Effector memory CD8-positive, alpha-beta T cell (primary cell): ENCODE measurements at regions not wholly inside any gene's neighbourhood (a gene's known extent, or its start where the extent isn't known, plus 50 kb on each side); places are given as distances from the start of the nearest gene placed in this dataset.
"Not testable (repeated sequence)": the region's sequence is repeated elsewhere in the genome, so short reads cannot be mapped to it uniquely, and the experiment has no call there.

Experiments
- ATAC-seq: fragments of 150-1000 bp; cut with Tn5 transposase; replicated peaks from 2 replicates; pipeline ENCODE4 v1.10.0; 2021; ENCODE audit warnings: mild to moderate bottlenecking, moderate library complexity
- DNase-seq, 3 experiments: peaks; one replicate each; pipeline ENCODE4 v3.0.0; 2021
- H3K27ac Mint-ChIP-seq, 2 donors: one replicate each; pipeline ENCODE4 v1.8.0; 2022; ENCODE audit warnings: mild to moderate bottlenecking in 2 of 2, mixed read lengths in 2 of 2, moderate library complexity in 2 of 2
- H3K27me3 Mint-ChIP-seq, 2 donors: one replicate each; pipeline ENCODE4 v1.8.0; 2022; ENCODE audit warnings: mixed read lengths in 2 of 2
- H3K36me3 Mint-ChIP-seq: one replicate; pipeline ENCODE4 v1.8.0; 2022; ENCODE audit warnings: mild to moderate bottlenecking, moderate library complexity, mixed read lengths; ENCODE audit not compliant: insufficient read depth
- H3K4me1 Mint-ChIP-seq, 2 donors: one replicate each; pipeline ENCODE4 v1.8.0; 2022; ENCODE audit warnings: low read depth in 2 of 2, mixed read lengths in 2 of 2
- H3K4me3 Mint-ChIP-seq, 2 donors: one replicate each; pipeline ENCODE4 v1.8.0; 2022; ENCODE audit warnings: mild to moderate bottlenecking in 2 of 2, mixed read lengths in 2 of 2, moderate library complexity in 2 of 2
- H3K9me3 Mint-ChIP-seq, 2 donors: one replicate each; pipeline ENCODE4 v1.8.0; 2022; ENCODE audit warnings: mixed read lengths in 2 of 2

DNA sequence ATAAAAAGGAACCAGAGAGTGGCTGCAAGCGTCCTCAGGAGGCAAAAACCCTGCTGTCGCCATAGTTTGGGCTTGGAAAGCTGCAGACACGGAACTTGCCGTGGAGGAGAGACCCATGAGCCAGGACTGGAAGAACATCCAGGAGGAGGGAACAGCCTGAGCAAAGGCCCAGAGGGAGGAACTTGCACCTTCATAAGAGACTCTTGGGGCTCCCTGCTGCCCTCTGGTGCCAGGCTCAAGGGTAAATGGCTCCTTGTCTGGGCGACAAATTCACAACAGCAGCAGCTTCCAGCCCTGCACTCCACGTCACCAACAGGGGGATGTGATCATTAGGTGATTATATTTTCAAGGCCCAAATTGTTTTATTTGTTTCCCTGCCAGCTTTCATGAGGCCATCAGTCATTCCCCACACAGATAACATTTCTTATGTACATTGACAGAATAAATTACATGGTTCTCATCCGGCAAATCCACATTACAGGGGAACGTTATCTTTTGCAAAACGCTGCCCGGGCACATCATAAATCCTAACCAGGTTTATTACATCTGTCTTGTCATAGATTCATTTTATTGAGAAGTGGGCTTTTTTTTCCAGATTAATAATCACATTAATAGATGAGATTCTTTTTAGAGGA is 143.0 kb upstream of the GRIK3 start:
- Mint-ChIP-seq H3K27me3 (peaks cover 52 to 80% of the 10 kb centered on the region in 2 donors), H3K27ac (no peak overlapping the region), H3K36me3 (no peaks in the 10 kb centered on the region), H3K4me3 (no peak overlapping the region), H3K4me1 (no peaks in the 10 kb centered on the region), H3K9me3 (no peaks in the 10 kb centered on the region)
- DNase-seq (no peak), ATAC-seq (no peak)

DNA sequence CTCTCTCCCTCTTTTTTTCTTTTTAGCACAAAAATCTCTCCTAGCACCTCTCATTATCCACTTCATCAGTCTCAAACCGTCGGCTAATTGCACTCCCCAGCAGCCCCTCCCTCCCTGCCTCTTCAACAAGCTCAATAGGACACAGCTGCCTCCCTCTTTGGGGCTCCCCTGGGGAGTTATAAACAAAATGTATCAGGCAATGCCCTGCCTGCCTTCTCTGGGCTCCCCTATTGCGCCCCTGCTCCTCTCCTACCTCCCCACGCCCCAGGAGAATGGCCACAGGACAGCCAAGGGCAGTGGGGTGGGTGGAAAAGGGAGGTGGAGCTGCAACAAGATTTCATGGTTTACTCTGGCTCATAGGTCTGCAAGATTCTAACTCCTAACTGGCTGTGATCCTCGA is 147.1 kb upstream of the GRIK3 start:
- DNase-seq = no peak
- Mint-ChIP-seq H3K9me3 (no peaks in the 10 kb centered on the region), H3K4me1 (no peaks in the 10 kb centered on the region), H3K4me3 (no peak overlapping the region), H3K27ac (no peak overlapping the region), H3K36me3 (no peaks in the 10 kb centered on the region), H3K27me3 (peaks cover 31 to 46% of the 10 kb centered on the region in 2 donors)
- ATAC-seq = no peak

DNA sequence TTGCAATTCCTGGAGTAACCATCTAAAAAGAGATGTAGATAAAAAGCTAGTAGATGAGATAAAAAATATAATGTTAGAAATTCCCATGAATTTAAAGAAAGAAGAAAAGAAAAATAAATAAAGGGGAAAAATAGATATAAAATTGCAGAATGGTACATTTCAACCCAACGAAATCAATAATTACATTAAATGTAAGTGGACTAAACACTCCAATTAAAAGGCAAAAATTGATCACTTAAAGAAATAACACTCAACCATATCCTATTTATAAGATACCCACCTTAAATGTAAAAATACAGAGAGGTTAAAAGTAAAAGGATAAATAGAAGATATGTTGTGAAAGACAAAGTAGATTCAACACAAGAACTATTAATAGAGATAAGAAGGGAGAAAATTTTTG is 150.5 kb upstream of the GRIK3 start:
- Mint-ChIP-seq H3K9me3 (no peaks in the 10 kb centered on the region), H3K27me3 (peaks cover 24 to 32% of the 10 kb centered on the region in 2 donors), H3K4me1 (no peaks in the 10 kb centered on the region), H3K36me3 (no peaks in the 10 kb centered on the region), H3K27ac (no peak overlapping the region), H3K4me3 (no peak overlapping the region)
- ATAC-seq = no peak
- no peak for DNase-seq

DNA sequence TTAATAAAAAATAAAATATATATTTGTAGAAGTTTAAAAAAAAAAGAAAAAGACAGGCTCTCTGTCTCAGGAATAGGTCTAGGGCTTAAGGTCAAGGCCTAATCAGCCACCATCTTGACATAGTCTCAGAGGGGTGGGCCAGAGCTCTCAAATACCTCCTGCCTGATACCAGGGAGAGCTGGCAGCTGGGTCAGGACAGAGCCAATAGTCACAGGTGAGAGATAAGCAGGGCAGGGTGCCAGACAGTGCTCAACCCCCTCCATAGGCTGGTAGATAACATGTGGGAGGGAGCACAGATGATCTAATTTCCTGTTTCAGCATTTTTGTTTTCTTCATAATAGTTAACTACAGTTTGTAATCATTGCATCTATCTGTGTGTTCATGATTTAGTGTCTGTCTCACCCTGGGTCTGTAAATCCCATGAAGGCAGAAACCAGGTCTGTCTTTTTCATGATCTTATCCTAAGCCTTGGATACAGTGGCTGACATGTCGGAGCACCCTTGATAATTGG is 152.0 kb upstream of the GRIK3 start:
- ATAC-seq = no peak
- no peaks in the 10 kb centered on the region for H3K4me1 Mint-ChIP-seq
- no peak overlapping the region for H3K27ac Mint-ChIP-seq
- no peak for DNase-seq
- no peaks in the 10 kb centered on the region for H3K36me3 Mint-ChIP-seq
- no peaks in the 10 kb centered on the region for H3K9me3 Mint-ChIP-seq
- no peak overlapping the region for H3K4me3 Mint-ChIP-seq
- peaks cover 22 to 30% of the 10 kb centered on the region in 2 donors for H3K27me3 Mint-ChIP-seq

DNA sequence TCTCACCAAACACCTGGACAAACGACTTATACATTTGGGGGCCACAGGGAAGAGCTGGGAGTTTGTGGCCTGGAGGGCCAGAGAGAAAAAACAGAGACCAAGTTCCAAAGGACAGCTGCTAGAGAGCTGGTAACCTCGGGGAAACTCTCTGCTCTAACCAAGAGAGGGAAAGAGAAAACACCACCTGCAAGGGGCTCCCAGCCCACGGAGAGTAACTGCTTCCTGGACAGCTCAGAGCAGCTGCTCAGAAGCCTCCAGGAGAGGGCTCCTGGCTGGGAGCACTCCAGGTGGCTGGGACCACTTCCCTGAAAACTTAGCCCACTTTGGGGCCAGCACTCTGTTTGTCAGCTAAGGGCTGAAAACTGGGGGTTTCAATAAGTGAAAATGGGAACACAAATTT is 154.8 kb upstream of the GRIK3 start:
- Mint-ChIP-seq H3K36me3 (no peaks in the 10 kb centered on the region), H3K4me3 (no peak overlapping the region), H3K27me3 (peaks cover 18 to 38% of the 10 kb centered on the region in 2 donors), H3K27ac (no peak overlapping the region), H3K4me1 (no peaks in the 10 kb centered on the region), H3K9me3 (no peaks in the 10 kb centered on the region)
- no peak for DNase-seq
- ATAC-seq = no peak

DNA sequence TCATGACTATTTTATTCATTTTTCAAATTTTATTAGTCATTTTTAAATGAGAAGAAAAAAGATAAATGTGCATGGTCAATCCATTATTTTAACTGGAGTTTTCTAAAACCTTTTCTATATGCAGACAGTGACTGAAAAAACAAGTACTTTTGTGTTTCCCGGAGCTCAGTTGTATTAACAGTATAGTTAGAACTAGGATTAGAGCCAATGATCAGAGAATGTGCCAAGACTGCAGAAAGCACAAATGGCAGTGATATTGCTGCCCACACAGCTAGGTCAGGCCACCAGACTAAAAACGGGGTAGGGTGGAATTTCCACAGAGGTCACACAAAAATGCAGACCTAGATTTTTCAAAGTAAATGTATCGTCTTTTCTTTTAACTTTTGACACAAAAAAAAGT is 163.1 kb upstream of the GRIK3 start:
- H3K4me1 Mint-ChIP-seq = no peaks in the 10 kb centered on the region
- H3K9me3 Mint-ChIP-seq = peaks cover 0 to 3% of the 10 kb centered on the region in 2 donors
- no peak overlapping the region for H3K27ac Mint-ChIP-seq
- no peak overlapping the region for H3K4me3 Mint-ChIP-seq
- ATAC-seq (no peak), DNase-seq (no peak)
- peaks cover 60 to 63% of the 10 kb centered on the region in 2 donors for H3K27me3 Mint-ChIP-seq
- no peaks in the 10 kb centered on the region for H3K36me3 Mint-ChIP-seq

DNA sequence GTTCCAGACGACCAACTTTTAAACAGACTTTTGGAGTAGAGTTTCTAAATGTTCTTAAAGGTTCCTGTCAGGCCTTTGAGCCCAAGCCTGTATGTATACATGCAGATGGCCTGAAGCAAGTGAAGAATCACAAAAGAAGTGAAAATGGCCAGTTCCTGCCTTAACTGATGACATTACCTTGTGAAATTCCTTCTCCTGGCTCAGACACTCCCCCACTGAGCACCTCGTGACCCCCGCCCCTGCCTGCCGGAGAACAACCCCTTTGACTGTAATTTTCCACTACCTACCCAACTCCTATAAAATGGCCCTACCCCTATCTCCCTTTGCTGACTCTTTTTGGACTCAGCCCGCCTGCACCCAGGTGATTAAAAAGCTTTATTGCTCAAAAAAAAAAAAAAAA is 180.0 kb upstream of the GRIK3 start:
- not testable (repeated sequence) for H3K4me1 Mint-ChIP-seq, H3K9me3 Mint-ChIP-seq, H3K27ac Mint-ChIP-seq, H3K36me3 Mint-ChIP-seq, DNase-seq, ATAC-seq, H3K4me3 Mint-ChIP-seq
- peaks cover 27 to 32% of the 10 kb centered on the region in 2 donors for H3K27me3 Mint-ChIP-seq

DNA sequence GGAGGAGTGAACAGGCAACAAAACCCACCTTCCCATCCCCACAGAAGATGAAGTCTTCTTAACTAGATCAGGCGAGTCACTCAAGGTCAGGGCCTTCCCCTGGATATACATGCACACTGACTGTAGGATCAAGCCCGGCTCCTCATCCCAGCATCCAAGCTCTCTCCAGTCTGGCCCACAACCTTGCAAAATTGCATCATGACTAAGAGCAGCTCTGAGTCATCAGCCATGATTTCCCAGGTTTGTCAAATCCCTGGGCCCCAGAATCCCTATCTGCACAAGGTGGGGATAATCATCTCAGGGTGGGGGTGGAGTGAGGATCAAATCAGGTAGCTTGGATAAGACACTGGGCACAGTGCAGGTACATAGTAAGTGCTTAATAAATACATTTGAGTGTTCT is 199.3 kb upstream of the GRIK3 start:
- no peak for DNase-seq
- Mint-ChIP-seq H3K36me3 (no peaks in the 10 kb centered on the region), H3K27ac (no peak overlapping the region), H3K4me3 (no peak overlapping the region), H3K27me3 (peaks cover 34 to 73% of the 10 kb centered on the region in 2 donors), H3K9me3 (no peaks in the 10 kb centered on the region), H3K4me1 (no peaks in the 10 kb centered on the region)
- ATAC-seq = no peak

DNA sequence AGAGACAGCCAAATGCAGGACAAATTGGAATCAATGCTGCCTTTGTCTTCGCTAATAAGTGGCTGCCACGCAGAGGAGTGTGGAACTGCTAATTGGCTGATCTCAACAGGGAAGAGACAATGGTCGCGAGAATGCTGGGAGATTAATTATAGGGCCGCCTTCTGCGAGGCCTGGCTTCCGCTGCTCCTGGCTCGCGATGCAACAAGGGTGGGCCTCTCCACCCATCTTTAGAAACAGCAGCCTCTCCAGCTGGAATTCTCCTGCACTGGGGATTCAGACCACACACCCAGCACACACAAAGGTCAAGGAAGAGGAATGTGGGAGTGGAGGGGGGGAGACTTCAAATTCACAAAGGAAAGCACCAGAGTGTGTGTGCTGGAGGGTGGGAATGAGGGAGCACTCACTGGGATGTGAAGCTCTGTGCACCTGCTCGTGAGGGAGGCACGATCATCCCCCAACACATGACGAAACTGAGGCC is 200.7 kb upstream of the GRIK3 start:
- Mint-ChIP-seq H3K27me3 (peaks cover 35 to 76% of the 10 kb centered on the region in 2 donors), H3K4me3 (no peak overlapping the region), H3K27ac (no peak overlapping the region), H3K36me3 (no peaks in the 10 kb centered on the region), H3K4me1 (no peaks in the 10 kb centered on the region), H3K9me3 (no peaks in the 10 kb centered on the region)
- DNase-seq = no peak
- no peak for ATAC-seq

DNA sequence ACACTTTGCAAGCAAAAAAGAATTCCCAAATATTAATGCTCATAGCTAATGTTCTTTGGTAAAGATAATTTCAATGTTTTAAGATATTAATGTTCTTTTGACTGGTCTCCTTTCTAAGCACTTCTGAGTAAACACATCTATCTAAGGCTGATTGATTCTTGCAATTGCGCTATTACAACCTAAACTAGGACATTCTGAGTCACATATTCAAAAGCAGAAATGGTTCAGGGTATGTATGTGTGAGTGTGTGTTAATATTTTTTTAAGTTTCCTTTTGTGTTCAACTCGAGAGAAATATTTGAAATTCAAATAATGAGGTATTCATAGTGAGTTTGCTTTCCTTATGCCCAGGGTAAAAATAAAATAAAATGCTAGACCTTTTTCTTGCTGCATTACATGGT is 203.6 kb upstream of the GRIK3 start:
- Mint-ChIP-seq H3K27ac (no peak overlapping the region), H3K36me3 (no peaks in the 10 kb centered on the region)

DNA sequence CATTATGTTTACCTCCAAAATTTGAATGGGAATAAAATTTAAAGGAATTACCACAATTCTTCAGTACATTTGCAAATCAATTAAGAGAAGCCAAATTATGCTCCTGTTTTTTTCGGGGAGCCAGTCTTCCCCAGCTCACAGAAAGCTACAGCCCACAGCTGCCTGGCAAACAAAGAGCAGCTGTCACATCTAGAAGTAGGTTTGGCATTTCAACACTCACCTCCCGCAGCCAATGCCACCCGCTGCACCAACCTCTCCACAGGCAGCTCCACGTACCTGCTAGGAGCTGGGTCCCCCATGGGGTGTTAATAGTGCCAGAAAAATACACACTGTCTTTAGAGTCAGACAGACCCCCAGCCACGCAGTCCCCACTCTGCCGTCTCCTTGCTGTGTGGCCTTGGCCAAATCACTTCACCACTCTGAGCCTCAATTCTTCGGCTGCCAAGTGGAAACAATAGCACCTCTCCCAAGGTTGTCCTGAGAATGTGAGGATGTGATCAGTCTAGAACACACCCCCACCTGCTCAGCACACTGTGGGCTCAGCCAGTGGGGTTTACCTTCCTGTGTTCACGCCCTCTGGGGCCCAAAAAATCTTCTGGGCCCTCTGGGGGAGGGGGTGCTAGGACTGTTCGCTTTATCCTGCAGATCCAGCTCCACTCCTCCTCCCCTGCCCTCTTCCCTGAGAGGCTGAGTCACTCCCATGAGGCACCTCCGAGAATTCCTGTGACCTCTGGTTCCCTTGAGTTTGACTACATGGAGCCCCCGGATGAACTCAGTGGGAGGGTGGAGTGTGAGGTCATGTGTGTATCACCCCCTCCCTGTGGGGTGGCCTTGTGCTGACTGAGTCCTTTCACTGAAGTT is 204.3 kb upstream of the GRIK3 start:
- peaks cover 57 to 78% of the 10 kb centered on the region in 2 donors for H3K27me3 Mint-ChIP-seq
- H3K36me3 Mint-ChIP-seq = no peaks in the 10 kb centered on the region
- H3K4me1 Mint-ChIP-seq = no peaks in the 10 kb centered on the region
- H3K4me3 Mint-ChIP-seq = no peak overlapping the region
- no peak overlapping the region for H3K27ac Mint-ChIP-seq
- DNase-seq = no peak
- no peak for ATAC-seq
- no peaks in the 10 kb centered on the region for H3K9me3 Mint-ChIP-seq

More for the DNA sequence above, 203.6 kb upstream of the GRIK3 start:
- Mint-ChIP-seq H3K27me3 (peaks cover 51 to 85% of the 10 kb centered on the region in 2 donors), H3K4me3 (no peak overlapping the region), H3K4me1 (no peaks in the 10 kb centered on the region), H3K9me3 (no peaks in the 10 kb centered on the region)
- ATAC-seq (no peak), DNase-seq (no peak)

DNA sequence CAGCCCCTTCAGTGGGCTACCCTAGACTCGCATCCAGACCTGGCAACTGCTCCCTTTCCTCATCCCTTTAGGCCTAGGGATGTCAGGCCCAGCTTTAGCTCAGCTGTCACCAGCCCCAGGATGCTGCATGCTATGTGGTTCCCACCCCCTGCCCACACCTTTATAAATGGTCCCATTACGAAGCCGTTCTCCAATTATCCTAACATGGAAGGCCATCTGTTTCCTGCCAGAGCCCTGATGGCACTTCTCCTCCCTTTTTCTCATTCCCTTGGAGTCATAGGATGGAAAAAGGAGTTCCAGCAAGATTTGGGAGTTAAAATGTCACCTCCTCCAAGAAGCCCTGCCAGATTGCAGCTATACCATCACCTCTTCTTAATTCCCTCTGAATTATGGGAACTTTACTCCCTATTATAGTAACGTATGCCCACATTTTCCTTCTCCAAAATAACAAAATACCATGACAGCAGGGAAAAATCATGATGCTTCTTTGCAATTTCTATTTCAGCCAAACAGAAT is 205.0 kb upstream of the GRIK3 start:
- no peak overlapping the region for H3K27ac Mint-ChIP-seq
- H3K36me3 Mint-ChIP-seq = no peaks in the 10 kb centered on the region
- DNase-seq (no peak), ATAC-seq (no peak)
- H3K4me3 Mint-ChIP-seq = no peak overlapping the region
- H3K9me3 Mint-ChIP-seq = no peaks in the 10 kb centered on the region
- no peaks in the 10 kb centered on the region for H3K4me1 Mint-ChIP-seq
- H3K27me3 Mint-ChIP-seq = peaks cover 51 to 71% of the 10 kb centered on the region in 2 donors

DNA sequence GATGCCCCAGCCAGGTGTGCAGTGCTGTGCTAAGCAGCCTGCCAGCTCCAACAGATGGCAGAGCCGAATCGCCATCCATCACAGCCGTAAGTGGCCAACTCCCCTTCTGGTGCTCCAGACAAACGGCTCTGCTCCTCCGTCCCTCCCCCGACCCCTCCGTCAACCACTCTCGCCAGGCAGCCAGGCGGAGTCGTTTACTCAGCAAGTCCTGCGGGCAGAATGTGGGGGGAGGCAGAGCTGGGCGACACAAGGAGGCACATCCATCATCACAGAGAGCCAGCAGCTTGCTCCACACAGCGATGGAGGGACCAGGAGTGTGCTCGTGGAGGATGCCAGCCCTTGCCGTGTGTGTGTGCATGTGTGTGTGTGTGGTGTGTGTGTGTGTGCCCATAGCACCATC is 206.6 kb upstream of the GRIK3 start:
- Mint-ChIP-seq H3K27me3 (peaks cover 42 to 65% of the 10 kb centered on the region in 2 donors), H3K27ac (no peak overlapping the region), H3K4me1 (no peaks in the 10 kb centered on the region), H3K9me3 (no peaks in the 10 kb centered on the region), H3K36me3 (no peaks in the 10 kb centered on the region), H3K4me3 (no peak overlapping the region)
- DNase-seq (no peak), ATAC-seq (no peak)

DNA sequence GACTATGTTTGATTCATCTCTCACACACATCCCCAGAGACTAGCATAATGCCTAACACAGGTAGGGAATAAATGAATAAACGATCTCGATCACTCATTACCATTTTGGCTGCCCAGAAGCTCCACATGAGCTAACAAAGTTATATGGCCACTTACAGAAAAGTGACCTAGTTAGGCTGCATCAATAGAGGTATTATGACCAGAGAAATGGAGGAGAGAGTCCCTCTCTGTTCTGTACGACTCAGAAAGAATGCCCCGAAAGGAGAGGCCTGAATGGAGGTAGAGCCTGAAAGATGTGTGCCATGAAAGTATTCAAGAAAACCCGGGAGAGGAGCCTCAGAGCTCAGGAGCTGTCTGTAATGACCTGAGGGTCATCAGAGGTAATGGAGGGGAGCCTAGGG is 208.2 kb upstream of the GRIK3 start:
- Mint-ChIP-seq H3K4me1 (no peaks in the 10 kb centered on the region), H3K9me3 (no peaks in the 10 kb centered on the region), H3K4me3 (no peak overlapping the region), H3K27me3 (peaks cover 37 to 60% of the 10 kb centered on the region in 2 donors), H3K36me3 (no peaks in the 10 kb centered on the region), H3K27ac (no peak overlapping the region)
- DNase-seq = no peak
- ATAC-seq = no peak
